Muscle layer of colon (tissue), 2 donors: ENCODE measurements at regions not wholly inside any gene's neighbourhood (a gene's known extent, or its start where the extent isn't known, plus 50 kb on each side); places are given as distances from the start of the nearest gene placed in this dataset.

Source experiments
- H3K27ac ChIP-seq: one replicate; pipeline ENCODE4 v1.7.0; 2013; ENCODE audit warnings: low read depth, mild to moderate bottlenecking, low read length, moderate library complexity
- H3K27me3 ChIP-seq, 2 donors: one replicate each; pipeline ENCODE4 v1.7.0; 2013; ENCODE audit warnings: low read length in 2 of 2, mild to moderate bottlenecking in 2 of 2; ENCODE audit not compliant: insufficient read depth in 2 of 2, control insufficient read depth in 1 of 2
- H3K36me3 ChIP-seq: one replicate; pipeline ENCODE4 v1.7.0; 2013; ENCODE audit warnings: mild to moderate bottlenecking, low read length; ENCODE audit not compliant: insufficient read depth
- H3K4me1 ChIP-seq: one replicate; pipeline ENCODE4 v1.7.0; 2013; ENCODE audit warnings: mild to moderate bottlenecking, low read length; ENCODE audit not compliant: insufficient read depth
- H3K4me3 ChIP-seq, 2 donors: one replicate each; pipeline ENCODE4 v1.7.0; 2013; ENCODE audit warnings: low read length in 2 of 2, low read depth in 1 of 2, mild to moderate bottlenecking in 1 of 2, moderate library complexity in 1 of 2
- H3K9ac ChIP-seq: one replicate; pipeline ENCODE4 v1.7.0; 2013; ENCODE audit warnings: low read length
- H3K9me3 ChIP-seq: one replicate; pipeline ENCODE4 v1.7.0; 2013; ENCODE audit warnings: mild to moderate bottlenecking, low read length
- donor health status: abdominal sarcoma.
- donor health status: Adenocarcinoma of cecum.

DNA sequence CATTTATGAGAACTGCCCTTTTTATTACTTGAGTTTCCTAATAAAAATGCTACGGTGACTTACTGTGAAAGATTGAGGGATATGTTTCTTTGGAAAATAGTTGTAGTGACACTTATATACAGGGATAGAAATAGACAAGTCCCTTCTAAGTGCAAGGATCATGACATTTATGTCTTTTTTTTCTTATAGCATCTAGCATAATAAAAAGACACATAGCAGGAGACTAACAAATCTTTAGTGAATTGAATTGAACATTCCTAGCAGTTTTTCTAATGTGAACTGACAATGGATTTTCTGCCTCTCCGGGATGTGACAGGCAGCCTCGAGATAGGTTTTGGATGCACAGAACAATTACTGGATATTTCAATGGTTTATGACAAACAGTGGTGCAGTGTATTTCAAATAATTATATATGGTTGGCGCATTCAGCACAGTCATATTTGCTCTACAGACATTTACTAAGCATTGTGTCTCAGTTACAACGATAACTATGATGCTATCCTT is 562.8 kb downstream of the ADCYAP1 start:
- Histone ChIP-seq H3K4me3 (no peak overlapping the region), H3K4me1 (no peaks in the 10 kb centered on the region), H3K36me3 (no peaks in the 10 kb centered on the region), H3K27me3 (no peaks in the 10 kb centered on the region), H3K9ac (no peak overlapping the region), H3K27ac (no peak overlapping the region), H3K9me3 (no peaks in the 10 kb centered on the region)

DNA sequence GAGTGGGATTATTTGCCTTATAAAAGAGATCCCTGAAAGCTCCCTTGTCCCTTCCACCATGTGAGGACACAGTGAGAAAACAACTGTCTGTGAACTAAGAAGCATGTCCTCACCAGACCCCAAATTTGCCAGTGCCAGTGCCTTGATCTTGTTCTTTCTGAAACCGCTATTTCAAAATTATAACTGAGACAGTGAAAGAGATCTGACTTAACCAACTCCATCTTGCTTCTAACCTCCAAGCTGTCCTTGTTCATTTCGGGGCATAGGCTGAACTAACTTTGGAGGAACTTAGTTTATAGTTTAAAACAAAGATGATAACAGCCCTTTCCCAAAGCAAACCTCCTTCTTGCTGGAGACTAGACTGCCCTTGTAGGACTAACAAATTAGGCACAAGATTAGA is 563.9 kb downstream of the ADCYAP1 start:
- H3K27me3 ChIP-seq: no peaks in the 10 kb centered on the region
- H3K9me3 ChIP-seq: no peaks in the 10 kb centered on the region
- no peak overlapping the region for H3K9ac ChIP-seq
- H3K36me3 ChIP-seq: no peaks in the 10 kb centered on the region
- no peak overlapping the region for H3K4me3 ChIP-seq
- no peak overlapping the region for H3K27ac ChIP-seq
- no peaks in the 10 kb centered on the region for H3K4me1 ChIP-seq

DNA sequence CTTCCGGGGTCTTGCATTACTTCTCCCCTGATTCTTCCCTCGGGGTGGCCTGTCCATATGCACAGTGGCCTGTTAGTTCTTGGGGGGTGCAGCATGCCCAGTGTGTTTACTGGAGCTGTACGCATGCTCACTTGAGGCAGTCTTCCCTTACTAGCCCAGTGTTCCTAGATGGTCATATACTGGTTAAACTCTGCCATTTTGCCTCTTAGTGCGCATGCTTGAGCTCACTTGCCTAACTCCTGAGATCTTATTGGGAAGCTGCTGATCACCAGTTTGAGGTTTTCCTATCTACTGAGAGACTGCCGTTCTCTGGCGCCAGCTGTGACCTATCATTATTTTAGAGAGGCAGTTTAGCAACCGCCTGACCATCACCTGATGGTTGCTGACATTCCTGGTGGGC is 571.2 kb downstream of the ADCYAP1 start:
- H3K9ac ChIP-seq: no peak overlapping the region
- H3K36me3 ChIP-seq: no peaks in the 10 kb centered on the region
- H3K4me3 ChIP-seq: no peak overlapping the region
- no peaks in the 10 kb centered on the region for H3K4me1 ChIP-seq
- H3K9me3 ChIP-seq: no peaks in the 10 kb centered on the region
- H3K27ac ChIP-seq: no peak overlapping the region
- H3K27me3 ChIP-seq: no peaks in the 10 kb centered on the region

DNA sequence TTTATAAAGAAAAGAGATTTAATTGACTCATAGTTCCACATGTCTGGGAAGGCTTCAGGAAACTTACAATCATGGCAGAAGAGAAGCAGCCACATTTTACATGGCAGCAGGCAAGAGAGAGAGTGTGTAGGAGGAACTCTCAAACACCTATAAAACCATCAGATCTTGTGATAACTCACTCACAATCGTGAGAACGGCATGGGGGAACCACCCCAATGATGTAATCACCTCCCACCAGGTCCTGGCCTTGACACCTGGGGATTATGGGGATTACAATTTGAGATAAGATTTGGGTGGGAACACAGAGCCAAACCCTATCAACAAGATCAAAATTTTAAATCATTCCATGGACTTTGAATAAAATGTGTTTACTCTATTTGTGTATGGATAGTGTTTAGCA is 575.6 kb downstream of the ADCYAP1 start:
- Histone ChIP-seq H3K9me3 (no peaks in the 10 kb centered on the region), H3K27me3 (no peaks in the 10 kb centered on the region), H3K27ac (no peak overlapping the region), H3K36me3 (no peaks in the 10 kb centered on the region), H3K4me3 (no peak overlapping the region), H3K4me1 (no peaks in the 10 kb centered on the region), H3K9ac (no peak overlapping the region)

DNA sequence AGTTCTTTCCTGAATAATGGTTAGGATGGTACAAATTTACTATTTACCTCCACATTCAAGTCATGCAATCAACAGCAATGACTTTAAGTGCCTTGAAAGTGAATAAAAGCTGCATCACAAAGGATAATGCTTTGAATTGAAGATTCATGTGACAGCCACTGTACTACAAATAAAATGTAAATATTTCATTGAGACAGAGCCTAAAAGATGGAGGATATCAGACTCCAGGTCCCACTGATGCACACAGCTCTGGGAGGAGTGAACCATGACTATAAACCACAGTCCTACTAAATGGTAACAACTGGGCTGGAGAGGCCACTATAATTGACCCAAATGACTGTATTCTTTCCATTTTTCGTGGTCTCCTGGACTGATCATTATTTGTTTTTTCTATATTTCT is 576.9 kb downstream of the ADCYAP1 start:
- no peaks in the 10 kb centered on the region for H3K27me3 ChIP-seq
- no peaks in the 10 kb centered on the region for H3K9me3 ChIP-seq
- H3K36me3 ChIP-seq: no peaks in the 10 kb centered on the region
- no peak overlapping the region for H3K27ac ChIP-seq
- no peaks in the 10 kb centered on the region for H3K4me1 ChIP-seq
- no peak overlapping the region for H3K9ac ChIP-seq
- H3K4me3 ChIP-seq: no peak overlapping the region

DNA sequence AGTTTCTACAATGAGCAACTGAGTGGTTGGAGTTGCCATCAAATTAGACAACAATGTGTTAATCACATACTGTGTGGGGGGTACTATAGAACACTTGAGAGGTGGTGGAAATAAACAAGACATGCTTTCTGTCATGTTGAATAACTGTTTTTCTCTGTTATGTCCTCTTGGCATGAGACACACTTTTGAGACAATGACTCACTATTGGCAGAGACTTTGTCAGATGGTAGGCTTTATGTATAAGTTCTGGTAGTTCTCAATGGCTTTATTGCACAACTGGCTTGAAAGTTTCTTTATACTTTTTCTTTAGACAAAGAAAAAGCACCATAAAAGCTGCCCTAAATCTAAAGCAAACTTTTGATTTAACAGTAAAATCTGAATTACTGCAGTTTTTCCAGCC is 578.7 kb downstream of the ADCYAP1 start:
- Histone ChIP-seq H3K4me3 (no peak overlapping the region), H3K27ac (no peak overlapping the region), H3K4me1 (no peaks in the 10 kb centered on the region), H3K9ac (no peak overlapping the region), H3K9me3 (no peaks in the 10 kb centered on the region), H3K27me3 (no peaks in the 10 kb centered on the region), H3K36me3 (no peaks in the 10 kb centered on the region)

DNA sequence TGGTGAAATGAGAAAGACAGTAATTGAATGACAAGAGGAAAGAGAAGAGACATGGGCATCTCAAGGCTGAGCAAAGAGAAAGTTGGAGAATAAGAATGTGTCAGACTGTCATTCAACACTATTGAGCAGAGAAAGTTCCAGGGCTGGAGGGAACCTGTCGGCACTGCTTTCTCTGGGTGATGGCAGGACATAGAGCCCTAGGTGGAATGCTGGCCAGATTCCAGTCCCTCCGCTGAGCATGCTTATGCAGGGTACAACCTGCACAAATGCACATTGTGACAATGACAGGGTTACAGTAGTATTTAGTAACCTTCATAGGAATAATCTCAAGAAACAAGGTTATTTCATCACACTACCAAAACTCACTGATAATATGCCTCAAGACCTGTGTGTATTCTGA is 582.8 kb downstream of the ADCYAP1 start:
- Histone ChIP-seq H3K36me3 (no peaks in the 10 kb centered on the region), H3K27me3 (no peaks in the 10 kb centered on the region), H3K27ac (no peak overlapping the region), H3K4me1 (no peaks in the 10 kb centered on the region), H3K9ac (no peak overlapping the region), H3K9me3 (no peaks in the 10 kb centered on the region), H3K4me3 (no peak overlapping the region)

DNA sequence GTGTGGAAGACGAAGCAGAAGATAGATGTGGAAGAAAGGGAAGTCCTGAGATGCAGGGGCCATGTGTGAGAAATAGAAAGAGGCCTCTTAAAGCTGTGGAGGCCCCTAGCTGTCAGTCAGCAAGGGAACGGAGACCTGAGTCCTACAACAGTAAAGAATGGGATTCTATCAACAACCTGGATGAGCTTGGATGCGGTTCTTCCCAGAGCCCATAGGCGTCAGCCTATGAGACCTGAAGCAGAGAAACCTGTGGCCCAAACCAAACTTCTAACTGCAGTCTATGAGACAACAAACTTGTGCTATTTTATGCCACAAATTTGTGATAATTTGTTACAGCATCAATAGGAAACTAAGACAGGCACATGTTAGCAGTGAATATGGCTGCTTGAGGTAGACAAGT is 583.7 kb downstream of the ADCYAP1 start:
- Histone ChIP-seq H3K9me3 (no peaks in the 10 kb centered on the region), H3K4me3 (no peak overlapping the region), H3K36me3 (no peaks in the 10 kb centered on the region), H3K27ac (no peak overlapping the region), H3K9ac (no peak overlapping the region), H3K4me1 (no peaks in the 10 kb centered on the region), H3K27me3 (no peaks in the 10 kb centered on the region)

DNA sequence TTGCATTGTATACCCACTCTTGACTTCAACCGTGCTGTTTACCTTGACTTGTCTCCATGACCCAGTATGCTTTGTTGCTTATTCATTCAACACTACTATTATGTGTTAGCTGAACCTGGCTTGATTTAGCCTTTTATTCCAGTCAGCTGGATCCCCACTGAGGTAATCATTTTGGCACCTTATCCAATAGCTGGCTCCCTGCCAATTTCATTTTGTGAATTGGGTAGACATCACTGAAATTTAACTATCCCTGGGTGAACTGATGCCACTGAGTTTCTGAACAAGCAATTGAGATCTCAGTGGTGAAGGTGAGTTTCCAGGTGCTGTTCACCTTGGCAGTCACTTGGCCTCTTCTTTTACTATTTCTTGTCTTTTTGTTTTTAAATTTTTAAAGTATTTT is 584.3 kb downstream of the ADCYAP1 start:
- Histone ChIP-seq H3K27me3 (no peaks in the 10 kb centered on the region), H3K36me3 (no peaks in the 10 kb centered on the region), H3K27ac (no peak overlapping the region), H3K4me1 (no peaks in the 10 kb centered on the region), H3K4me3 (no peak overlapping the region), H3K9ac (no peak overlapping the region), H3K9me3 (no peaks in the 10 kb centered on the region)

DNA sequence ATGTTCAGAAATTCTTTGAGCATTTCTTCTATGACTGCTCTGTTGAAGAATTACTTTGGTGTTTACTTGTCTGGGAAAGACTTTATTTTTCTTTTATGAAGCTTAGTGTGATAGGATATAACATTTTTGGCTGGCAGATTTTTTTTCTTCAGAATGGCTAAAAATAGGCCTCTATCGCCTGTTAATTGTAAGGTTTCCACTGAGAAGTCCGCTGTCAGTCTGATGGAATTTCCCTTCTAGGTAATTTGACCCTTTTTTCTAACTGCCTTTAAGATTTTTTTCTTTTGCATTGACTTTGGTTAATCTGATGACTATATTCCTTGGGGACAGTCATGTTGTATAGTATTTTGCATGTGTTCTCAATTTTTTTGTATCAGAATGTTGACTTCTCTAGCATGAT is 590.7 kb downstream of the ADCYAP1 start:
- H3K9me3 ChIP-seq: no peaks in the 10 kb centered on the region
- no peak overlapping the region for H3K9ac ChIP-seq
- H3K27me3 ChIP-seq: no peaks in the 10 kb centered on the region
- no peak overlapping the region for H3K27ac ChIP-seq
- H3K4me1 ChIP-seq: no peaks in the 10 kb centered on the region
- H3K36me3 ChIP-seq: no peaks in the 10 kb centered on the region
- no peak overlapping the region for H3K4me3 ChIP-seq

DNA sequence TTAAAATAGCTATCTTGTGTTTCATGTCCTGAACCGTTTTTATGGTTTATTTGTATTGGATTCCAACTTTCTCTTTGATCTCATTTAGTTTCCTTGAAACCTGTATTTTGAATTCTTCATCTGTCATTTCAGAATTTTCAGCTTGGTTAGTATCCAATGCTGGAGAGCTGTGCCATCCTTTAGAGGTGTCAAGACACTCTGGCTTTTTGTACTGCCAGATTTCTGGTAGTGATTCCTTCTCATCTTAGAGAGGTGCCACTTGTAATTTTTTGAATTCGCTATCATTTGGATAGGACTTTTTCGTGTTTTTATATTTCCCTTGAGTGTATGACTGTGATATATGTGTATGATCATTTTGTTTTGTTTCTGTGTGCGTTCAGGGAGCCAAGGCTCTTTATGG is 591.4 kb downstream of the ADCYAP1 start:
- Histone ChIP-seq H3K27me3 (no peaks in the 10 kb centered on the region), H3K4me3 (no peak overlapping the region), H3K9ac (no peak overlapping the region), H3K27ac (no peak overlapping the region), H3K36me3 (no peaks in the 10 kb centered on the region), H3K9me3 (no peaks in the 10 kb centered on the region), H3K4me1 (no peaks in the 10 kb centered on the region)

DNA sequence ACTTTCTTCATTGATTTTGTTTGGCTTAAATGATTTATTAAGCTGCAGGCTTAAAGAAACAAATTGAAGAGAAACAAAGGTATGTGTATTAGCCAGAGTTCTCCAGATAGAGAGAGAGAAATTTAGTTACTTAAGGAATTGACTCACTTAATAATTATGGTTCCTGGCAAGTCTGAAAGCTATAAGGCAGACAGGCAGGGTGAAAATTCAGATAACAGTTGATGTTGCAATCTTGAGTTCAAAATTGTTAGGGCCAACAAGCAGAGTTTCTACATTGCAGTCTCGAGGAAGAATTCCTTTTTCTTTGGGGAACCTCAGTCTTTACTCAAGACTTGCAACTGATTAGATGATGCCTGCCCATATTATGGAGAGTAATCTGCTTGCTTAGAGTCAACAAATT is 593.5 kb downstream of the ADCYAP1 start:
- H3K27ac ChIP-seq: no peak overlapping the region
- no peaks in the 10 kb centered on the region for H3K27me3 ChIP-seq
- H3K4me3 ChIP-seq: no peak overlapping the region
- no peaks in the 10 kb centered on the region for H3K4me1 ChIP-seq
- no peaks in the 10 kb centered on the region for H3K36me3 ChIP-seq
- H3K9ac ChIP-seq: no peak overlapping the region
- H3K9me3 ChIP-seq: no peaks in the 10 kb centered on the region
